GM19023 (cell line): ENCODE measurements at regions not wholly inside any gene's neighbourhood (a gene's known extent, or its start where the extent isn't known, plus 50 kb on each side); places are given as distances from the start of the nearest gene placed in this dataset.
"Not testable (repeated sequence)": the region's sequence is repeated elsewhere in the genome, so short reads cannot be mapped to it uniquely, and the experiment has no call there.

Source experiments
- ATAC-seq: cut with Tn5 transposase; IDR thresholded peaks from one replicate; pipeline ENCODE4 v1.9.1; 2021; ENCODE audit warnings: mild to moderate bottlenecking, moderate library complexity; ENCODE audit not compliant: unreplicated experiment

DNA sequence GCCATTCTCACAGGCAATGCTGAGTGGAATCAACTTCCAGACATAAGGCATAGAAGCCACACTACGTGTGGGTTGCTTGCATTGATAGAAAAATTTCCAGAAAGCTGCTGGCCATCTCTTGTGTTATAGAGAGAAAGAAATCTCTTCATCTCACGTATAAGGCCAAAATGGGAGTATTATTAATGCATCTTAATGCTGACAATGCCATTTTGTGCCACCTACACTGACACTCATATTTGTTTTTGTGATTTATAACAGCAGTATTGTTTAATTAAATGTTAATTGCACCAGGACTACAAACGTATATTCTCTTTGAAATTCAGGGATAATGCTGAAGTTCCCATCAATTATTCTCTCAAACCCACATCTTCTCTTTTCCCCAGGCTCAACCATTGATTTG is 56.1 kb upstream of the TMEM132D start:
- ATAC-seq = no peak

GRCh38 chr12:129961091-129961490 is 57.3 kb upstream of the TMEM132D start:
- no peak for ATAC-seq

DNA sequence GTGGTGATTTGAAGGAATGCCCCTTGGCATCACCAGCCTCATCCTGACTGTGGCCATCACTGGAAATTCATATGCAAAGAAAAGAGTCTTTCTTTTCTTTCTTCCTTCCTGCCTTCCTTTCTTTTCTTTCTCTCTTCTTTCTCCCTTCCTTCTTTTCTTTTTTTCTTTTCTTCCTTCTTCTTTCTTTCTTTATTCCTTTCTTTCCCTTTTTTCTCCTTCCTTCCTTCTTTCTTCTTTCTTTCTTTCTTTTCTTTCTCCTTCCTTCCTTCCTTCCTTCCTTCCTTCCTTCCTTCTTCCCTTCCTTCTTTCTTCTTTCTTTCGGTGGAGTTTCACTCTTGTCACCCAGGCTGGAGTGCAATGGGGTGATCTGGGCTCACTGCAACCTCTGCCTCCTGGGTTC is 58.0 kb upstream of the TMEM132D start:
- no peak for ATAC-seq

DNA sequence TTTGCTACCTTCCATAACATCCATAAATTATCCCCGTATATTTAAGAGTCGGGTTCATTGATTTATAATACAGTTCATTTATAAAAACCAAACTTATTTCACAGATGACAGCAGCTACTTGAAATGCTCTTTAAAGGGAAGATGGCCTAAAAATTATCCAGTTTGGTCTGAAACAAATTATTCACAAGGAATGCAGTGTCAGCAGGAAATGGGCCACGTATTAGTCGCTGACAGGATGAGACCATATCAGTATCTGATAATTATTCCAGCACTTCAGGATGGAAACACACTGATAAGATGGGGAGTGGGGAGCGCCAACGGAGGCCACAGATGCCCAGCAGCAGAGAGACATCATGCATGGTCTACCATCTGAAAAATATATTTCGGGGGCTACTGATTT is 60.5 kb upstream of the TMEM132D start:
- ATAC-seq = no peak

- ATAC-seq = no peak
These were observed 61.1 kb upstream of the TMEM132D start for GRCh38 chr12:129964826-129965457.

GRCh38 chr12:129966146-129966995 is 62.5 kb upstream of the TMEM132D start:
- no peak for ATAC-seq

DNA sequence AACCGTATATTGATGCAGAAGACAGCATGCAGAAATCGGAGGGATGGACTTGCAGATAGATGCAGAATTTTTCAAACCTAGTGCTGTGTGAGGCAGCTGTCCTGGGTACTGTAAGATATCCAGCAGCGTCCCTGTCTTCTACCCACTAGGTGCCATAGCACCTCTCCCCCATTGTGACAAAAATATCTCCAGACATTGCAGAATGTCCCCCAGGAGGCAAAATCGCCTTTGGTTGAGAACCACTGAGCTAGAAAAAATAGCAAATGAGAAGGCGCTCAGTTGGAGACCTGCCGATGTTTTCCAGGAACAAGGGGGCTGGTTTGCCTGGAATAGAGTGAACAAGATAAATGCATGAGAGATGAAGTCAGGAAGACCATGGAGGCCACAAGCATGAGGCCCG is 67.9 kb upstream of the TMEM132D start:
- ATAC-seq = no peak

GRCh38 chr12:129973236-129973961 is 69.6 kb upstream of the TMEM132D start:
- ATAC-seq = no peak

DNA sequence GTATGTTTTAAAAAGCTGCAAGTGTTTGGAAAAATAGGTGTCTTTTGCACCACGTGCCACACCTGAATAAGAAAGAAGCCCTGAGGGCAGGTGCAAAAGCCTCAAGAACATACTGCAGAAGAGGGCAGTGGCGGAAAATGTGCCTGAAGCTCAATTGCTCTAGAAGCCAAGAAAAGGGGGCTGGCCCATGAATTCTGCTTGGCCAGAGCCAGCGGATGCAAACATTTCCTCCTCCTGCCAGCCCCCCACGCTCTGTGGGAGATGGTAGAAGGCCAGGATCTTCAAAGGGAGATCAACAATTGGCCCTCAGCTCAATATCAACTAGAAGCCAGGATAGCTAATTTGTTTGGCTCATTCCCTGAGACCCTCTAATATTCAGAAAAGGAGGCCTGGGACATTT is 80.3 kb upstream of the TMEM132D start:
- no peak for ATAC-seq

GRCh38 chr12:129987841-129988240 is 84.0 kb upstream of the TMEM132D start:
- no peak for ATAC-seq

- ATAC-seq = no peak
These were observed 90.8 kb upstream of the TMEM132D start for GRCh38 chr12:129994634-129995033.

DNA sequence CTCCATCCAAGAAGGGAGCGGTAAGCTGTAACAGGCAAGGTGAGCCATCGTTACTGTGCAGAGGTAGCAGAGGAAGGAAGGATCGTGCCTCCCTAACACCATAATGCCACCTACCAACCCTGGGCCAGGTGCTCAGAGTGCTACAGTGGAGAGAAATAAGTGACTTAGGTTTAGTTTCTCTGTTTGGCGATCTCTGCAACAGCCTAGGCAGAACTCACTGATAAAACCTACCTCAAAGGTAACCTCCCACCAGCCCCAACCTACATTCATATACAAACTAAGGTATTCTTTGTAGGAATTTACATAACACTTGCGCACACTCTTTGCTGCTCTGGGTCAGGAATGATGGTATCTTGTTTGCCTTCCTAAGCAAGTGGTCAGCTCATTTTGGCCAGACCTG is 93.4 kb upstream of the TMEM132D start:
- ATAC-seq = no peak

- ATAC-seq = not testable (repeated sequence)
These were observed 100.6 kb upstream of the TMEM132D start for GRCh38 chr12:130004310-130004877.

- ATAC-seq = no peak
These were observed 103.9 kb upstream of the TMEM132D start for GRCh38 chr12:130007771-130008170.

GRCh38 chr12:130008241-130008640 is 104.4 kb upstream of the TMEM132D start:
- no peak for ATAC-seq

DNA sequence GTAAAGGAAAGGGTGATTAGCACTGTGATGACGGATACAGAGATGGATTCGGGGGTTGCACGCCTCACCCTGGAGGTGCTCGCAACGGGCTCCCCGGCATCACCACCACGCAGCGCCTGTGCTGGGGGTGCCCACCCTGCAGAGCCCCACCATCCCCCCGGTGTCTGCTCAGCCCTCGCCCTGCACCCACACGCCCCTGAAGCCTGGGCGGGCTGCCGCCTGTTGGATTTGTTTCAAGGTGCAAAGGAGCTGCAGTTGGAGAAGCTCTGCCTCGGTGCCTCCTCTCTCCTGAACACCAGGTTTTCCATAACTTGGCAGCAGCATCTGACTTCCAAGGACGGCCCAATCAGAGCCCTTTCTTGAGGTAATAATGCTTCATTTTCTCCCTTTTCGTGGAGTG is 106.1 kb upstream of the TMEM132D start:
- no peak for ATAC-seq

DNA sequence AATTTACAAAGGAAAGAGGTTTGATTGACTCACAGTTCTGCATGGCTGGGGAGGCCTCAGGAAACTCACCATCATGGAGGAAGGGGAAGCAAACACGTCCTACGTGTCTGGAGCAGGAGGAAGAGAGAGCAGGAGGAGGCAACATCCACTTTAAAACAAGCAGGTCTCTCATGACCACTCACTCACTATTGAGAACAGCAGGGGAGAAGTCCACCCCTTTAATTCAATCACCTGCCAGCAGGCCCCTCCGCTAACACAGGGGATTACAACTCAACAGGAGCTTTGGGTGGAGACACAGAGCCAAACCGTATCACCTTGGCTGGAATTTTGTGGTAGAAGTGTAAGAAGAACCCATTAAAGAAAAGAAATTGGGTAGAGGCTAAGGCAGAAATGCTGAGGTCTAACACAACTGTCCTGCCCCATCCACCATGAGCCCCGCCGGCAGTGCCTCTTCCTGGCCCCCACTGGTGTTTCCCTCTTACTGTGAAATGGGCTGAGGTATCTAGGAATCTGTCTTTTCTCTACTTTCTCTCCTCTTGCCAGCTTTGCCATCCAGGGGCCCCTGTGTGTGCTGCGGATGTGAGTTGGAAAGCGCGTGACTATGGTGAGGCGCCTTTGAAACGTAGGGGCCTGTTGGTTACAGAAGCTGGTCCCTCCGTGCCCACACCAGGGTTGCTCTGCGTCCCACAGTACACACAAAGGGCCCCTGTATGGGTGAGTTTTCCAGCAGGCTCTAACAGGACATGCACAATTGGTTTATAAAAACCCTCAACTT is 108.0 kb upstream of the TMEM132D start:
- ATAC-seq = no peak

- ATAC-seq = peak; percentile 85
These were observed 110.1 kb upstream of the TMEM132D start for GRCh38 chr12:130013771-130014484.

DNA sequence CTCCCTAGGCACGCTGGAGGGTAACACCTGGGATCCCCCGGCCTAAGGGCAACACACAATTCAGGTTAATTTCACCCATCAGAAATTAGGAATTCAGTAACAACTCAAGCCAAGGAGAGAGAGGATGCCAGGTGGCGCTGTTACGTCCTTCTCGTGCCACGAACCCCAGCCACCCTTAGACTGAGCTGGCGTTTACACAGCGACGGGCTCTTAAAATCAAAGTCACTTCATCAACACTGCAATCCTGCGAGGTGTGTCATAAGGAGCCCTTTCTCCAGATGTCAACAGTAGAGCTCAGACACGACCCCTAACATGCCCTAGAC is 110.6 kb upstream of the TMEM132D start:
- ATAC-seq = no peak

DNA sequence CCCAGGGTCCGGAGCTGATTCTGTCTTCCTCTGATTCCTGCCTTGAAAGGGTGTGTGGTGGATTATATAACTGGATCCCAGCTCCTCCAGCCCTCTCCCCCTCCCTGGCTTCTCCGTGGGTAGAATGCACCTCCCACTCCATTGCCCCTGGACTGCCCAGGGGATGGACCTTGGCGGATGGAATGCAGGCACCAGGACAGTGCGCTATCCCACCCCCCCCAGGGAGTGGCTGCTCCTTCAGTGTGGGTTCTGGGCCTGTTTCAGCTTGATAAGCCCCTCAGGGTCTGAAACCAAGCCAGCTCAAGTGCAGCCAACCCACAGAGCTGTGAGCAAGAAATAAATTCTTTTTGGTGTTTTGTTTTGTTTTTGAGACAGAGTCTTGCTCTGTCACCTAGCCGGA is 112.4 kb upstream of the TMEM132D start:
- no peak for ATAC-seq
